Cardiac muscle cell (in vitro differentiated cells and primary cell): ENCODE measurements at regions not wholly inside any gene's neighbourhood (a gene's known extent, or its start where the extent isn't known, plus 50 kb on each side); places are given as distances from the start of the nearest gene placed in this dataset.

ENCODE experiments used
- DNase-seq, 2 donors: peaks; one replicate each; pipeline versions ENCODE4 v3.0.0 to v3.0.0-alpha.2; 2010 to 2017; ENCODE audit warnings: low read depth in 1 of 2, low spot score in 1 of 2
- H3K27ac ChIP-seq: fragments of 200-600 bp; sonication (generic); 2 replicates; pipeline ENCODE4 v1.5.1; 2016
- H3K27me3 ChIP-seq: fragments of 200-600 bp; sonication (generic); 2 replicates; pipeline ENCODE4 v1.6.0; 2016; ENCODE audit warnings: control low read depth
- H3K36me3 ChIP-seq: fragments of 200-600 bp; sonication (generic); 2 replicates; pipeline ENCODE4 v1.5.1; 2016; ENCODE audit warnings: control low read depth
- H3K4me1 ChIP-seq: fragments of 200-600 bp; sonication (generic); 2 replicates; pipeline ENCODE4 v1.8.1; 2017; ENCODE audit warnings: low read depth, mild to moderate bottlenecking, mixed run types
- H3K4me3 ChIP-seq: fragments of 200-600 bp; sonication (generic); 2 replicates; pipeline ENCODE4 v1.5.1; 2016; ENCODE audit warnings: mild to moderate bottlenecking
- H3K9me3 ChIP-seq: fragments of 200-600 bp; sonication (generic); 2 replicates; pipeline ENCODE4 v1.5.1; 2017; ENCODE audit warnings: low read depth, mild to moderate bottlenecking, control low read depth
- TF ChIP-seq, protein P1 (sequence below): IDR thresholded peaks from 2 replicates; pipeline ENCODE4 v1.5.1; 2012; ENCODE audit warnings: low read depth, mild to moderate bottlenecking, low read length

GRCh38 chr1:29753771-29754572 lies 517.6 kb downstream of the PTPRU start:
- no peaks in the 10 kb centered on the region for H3K9me3 ChIP-seq
- no peak overlapping the region for H3K27ac ChIP-seq
- H3K4me1 ChIP-seq: no peaks in the 10 kb centered on the region
- TF ChIP-seq, protein P1, sequence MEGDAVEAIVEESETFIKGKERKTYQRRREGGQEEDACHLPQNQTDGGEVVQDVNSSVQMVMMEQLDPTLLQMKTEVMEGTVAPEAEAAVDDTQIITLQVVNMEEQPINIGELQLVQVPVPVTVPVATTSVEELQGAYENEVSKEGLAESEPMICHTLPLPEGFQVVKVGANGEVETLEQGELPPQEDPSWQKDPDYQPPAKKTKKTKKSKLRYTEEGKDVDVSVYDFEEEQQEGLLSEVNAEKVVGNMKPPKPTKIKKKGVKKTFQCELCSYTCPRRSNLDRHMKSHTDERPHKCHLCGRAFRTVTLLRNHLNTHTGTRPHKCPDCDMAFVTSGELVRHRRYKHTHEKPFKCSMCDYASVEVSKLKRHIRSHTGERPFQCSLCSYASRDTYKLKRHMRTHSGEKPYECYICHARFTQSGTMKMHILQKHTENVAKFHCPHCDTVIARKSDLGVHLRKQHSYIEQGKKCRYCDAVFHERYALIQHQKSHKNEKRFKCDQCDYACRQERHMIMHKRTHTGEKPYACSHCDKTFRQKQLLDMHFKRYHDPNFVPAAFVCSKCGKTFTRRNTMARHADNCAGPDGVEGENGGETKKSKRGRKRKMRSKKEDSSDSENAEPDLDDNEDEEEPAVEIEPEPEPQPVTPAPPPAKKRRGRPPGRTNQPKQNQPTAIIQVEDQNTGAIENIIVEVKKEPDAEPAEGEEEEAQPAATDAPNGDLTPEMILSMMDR: no peak
- no peaks in the 10 kb centered on the region for H3K27me3 ChIP-seq
- H3K4me3 ChIP-seq: no peak overlapping the region
- H3K36me3 ChIP-seq: no peaks in the 10 kb centered on the region
- no peak for DNase-seq

- Histone ChIP-seq H3K27me3 (no peaks in the 10 kb centered on the region), H3K4me1 (no peaks in the 10 kb centered on the region), H3K9me3 (no peaks in the 10 kb centered on the region), H3K36me3 (no peaks in the 10 kb centered on the region), H3K4me3 (no peak overlapping the region), H3K27ac (no peak overlapping the region)
- no peak for DNase-seq
- TF ChIP-seq, protein P1: no peak
Observed at GRCh38 chr1:29753244-29753643, 516.9 kb downstream of the PTPRU start.

- Histone ChIP-seq H3K27ac (no peak overlapping the region), H3K4me3 (no peak overlapping the region), H3K9me3 (no peaks in the 10 kb centered on the region), H3K27me3 (no peaks in the 10 kb centered on the region), H3K36me3 (no peaks in the 10 kb centered on the region), H3K4me1 (no peaks in the 10 kb centered on the region)
- TF ChIP-seq, protein P1: no peak
- peak; percentile 6 to 80 for DNase-seq
Observed at GRCh38 chr1:29752141-29752540, 515.8 kb downstream of the PTPRU start.

GRCh38 chr1:29749024-29749945 lies 513.0 kb downstream of the PTPRU start:
- no peaks in the 10 kb centered on the region for H3K27me3 ChIP-seq
- H3K27ac ChIP-seq: no peak overlapping the region
- DNase-seq: no peak
- no peaks in the 10 kb centered on the region for H3K4me1 ChIP-seq
- TF ChIP-seq, protein P1: no peak
- no peaks in the 10 kb centered on the region for H3K9me3 ChIP-seq
- no peak overlapping the region for H3K4me3 ChIP-seq
- H3K36me3 ChIP-seq: no peaks in the 10 kb centered on the region

GRCh38 chr1:29747196-29747595 lies 510.9 kb downstream of the PTPRU start:
- Histone ChIP-seq H3K4me3 (no peak overlapping the region), H3K9me3 (no peaks in the 10 kb centered on the region), H3K4me1 (no peaks in the 10 kb centered on the region), H3K36me3 (no peaks in the 10 kb centered on the region), H3K27me3 (no peaks in the 10 kb centered on the region), H3K27ac (no peak overlapping the region)
- TF ChIP-seq, protein P1: no peak
- no peak for DNase-seq
